HG03196 (cell line): ENCODE measurements at regions not wholly inside any gene's neighbourhood (a gene's known extent, or its start where the extent isn't known, plus 50 kb on each side); places are given as distances from the start of the nearest gene placed in this dataset.

ENCODE experiments used
- ATAC-seq: cut with Tn5 transposase; IDR thresholded peaks from one replicate; pipeline ENCODE4 v1.9.1; 2021; ENCODE audit not compliant: unreplicated experiment

- no peak for ATAC-seq
These were observed 130.6 kb upstream of the NPVF start for GRCh38 chr7:25358926-25359325.

- ATAC-seq: no peak
These were observed 131.3 kb upstream of the NPVF start for GRCh38 chr7:25359471-25360059.

GRCh38 chr7:25360451-25360850, 132.2 kb upstream of the NPVF start:
- no peak for ATAC-seq

GRCh38 chr7:25361387-25361786, 133.1 kb upstream of the NPVF start:
- ATAC-seq: no peak

- ATAC-seq: no peak
These were observed 133.6 kb upstream of the NPVF start for GRCh38 chr7:25361863-25362262.

GRCh38 chr7:25368599-25369201, 140.4 kb upstream of the NPVF start:
- ATAC-seq: no peak

GRCh38 chr7:25369786-25370185, 141.5 kb upstream of the NPVF start:
- ATAC-seq: no peak

- no peak for ATAC-seq
These were observed 143.7 kb upstream of the NPVF start for GRCh38 chr7:25371972-25372371.

GRCh38 chr7:25375805-25376600, 147.7 kb upstream of the NPVF start:
- ATAC-seq: no peak

GRCh38 chr7:25379351-25380300, 151.3 kb upstream of the NPVF start:
- no peak for ATAC-seq

- no peak for ATAC-seq
These were observed 153.7 kb upstream of the NPVF start for GRCh38 chr7:25381818-25382589.

GRCh38 chr7:25382869-25383268, 154.6 kb upstream of the NPVF start:
- no peak for ATAC-seq

GRCh38 chr7:25383402-25383801, 155.1 kb upstream of the NPVF start:
- no peak for ATAC-seq

GRCh38 chr7:25384788-25385505, 156.7 kb upstream of the NPVF start:
- no peak for ATAC-seq

GRCh38 chr7:25385506-25386136, 157.3 kb upstream of the NPVF start:
- ATAC-seq: no peak

- ATAC-seq: no peak
These were observed 158.0 kb upstream of the NPVF start for GRCh38 chr7:25386311-25386744.

GRCh38 chr7:25388681-25389080, 160.4 kb upstream of the NPVF start:
- ATAC-seq: no peak

- no peak for ATAC-seq
These were observed 161.3 kb upstream of the NPVF start for GRCh38 chr7:25389489-25390106.
